GM21528 (cell line): ENCODE measurements at regions not wholly inside any gene's neighbourhood (a gene's known extent, or its start where the extent isn't known, plus 50 kb on each side); places are given as distances from the start of the nearest gene placed in this dataset.
A peak's percentile ranks its signal among the peaks of the same experiment; 100 is the strongest.

ENCODE experiments used
- ATAC-seq: cut with Tn5 transposase; IDR thresholded peaks from one replicate; pipeline ENCODE4 v1.9.1; 2021; ENCODE audit warnings: mild to moderate bottlenecking, moderate library complexity; ENCODE audit not compliant: unreplicated experiment, low FRiP score

DNA sequence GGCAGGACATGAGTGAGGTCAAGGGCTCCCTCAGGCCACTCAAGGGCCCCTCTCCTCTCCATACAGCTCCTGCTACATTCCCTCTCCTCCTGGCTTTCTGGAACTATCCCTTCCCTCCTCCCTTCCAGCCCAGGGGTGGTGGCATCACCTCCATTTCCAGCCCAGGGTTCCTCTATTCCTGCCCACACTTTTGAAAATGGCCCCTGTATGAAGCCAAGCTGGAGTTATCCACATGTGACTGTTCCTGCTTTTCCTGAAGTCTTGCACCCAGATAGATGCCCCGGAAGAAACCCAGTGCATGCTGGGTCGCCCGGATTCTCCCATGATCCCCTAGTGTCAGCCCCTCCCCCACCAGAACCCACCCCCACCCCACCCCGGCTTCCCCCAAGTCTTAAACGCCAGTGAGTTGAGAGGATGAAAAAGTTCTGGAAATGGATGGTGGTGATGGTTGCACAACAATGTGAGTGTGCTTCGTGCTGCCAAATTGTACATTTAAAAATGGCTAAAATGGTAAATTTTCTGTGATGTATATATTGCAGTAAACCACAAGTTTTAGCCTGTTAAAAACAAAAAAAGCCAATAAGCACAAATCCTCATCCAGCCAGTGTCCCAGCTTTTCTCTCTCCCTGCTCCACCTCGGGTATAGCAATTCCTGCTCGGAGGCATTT lies 136.9 kb downstream of the SCARB1 start:
- no peak for ATAC-seq

DNA sequence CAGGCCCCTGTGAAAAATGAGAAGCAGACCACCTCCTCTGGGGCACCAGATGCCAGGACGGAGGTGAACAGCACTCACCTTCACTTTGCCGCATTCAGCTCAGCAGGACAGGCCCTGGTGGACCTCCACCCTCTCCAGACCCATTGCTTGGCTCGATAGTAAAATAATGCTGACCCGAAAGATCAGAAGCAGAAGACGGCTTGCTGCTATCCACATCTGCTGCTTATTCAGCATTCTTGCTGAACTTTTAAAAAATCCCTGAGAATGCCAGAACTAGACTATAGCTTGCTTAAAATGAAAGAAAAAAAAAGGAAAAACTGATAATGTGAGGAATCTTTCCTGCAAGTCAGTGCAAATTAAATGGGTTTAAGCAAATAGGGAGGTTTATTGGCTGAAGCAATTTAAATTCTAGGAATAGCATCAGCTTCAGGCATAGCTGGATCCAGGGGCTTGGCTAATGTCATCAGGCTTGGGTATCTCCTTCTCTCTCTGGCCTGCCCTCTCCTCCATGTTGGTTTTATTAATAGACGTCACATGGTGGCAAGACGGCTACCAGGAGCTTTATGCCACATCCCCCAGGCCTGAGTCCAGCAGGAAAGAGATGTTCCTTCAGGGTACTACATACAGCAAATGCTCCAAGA lies 137.9 kb downstream of the SCARB1 start:
- ATAC-seq, result no peak

DNA sequence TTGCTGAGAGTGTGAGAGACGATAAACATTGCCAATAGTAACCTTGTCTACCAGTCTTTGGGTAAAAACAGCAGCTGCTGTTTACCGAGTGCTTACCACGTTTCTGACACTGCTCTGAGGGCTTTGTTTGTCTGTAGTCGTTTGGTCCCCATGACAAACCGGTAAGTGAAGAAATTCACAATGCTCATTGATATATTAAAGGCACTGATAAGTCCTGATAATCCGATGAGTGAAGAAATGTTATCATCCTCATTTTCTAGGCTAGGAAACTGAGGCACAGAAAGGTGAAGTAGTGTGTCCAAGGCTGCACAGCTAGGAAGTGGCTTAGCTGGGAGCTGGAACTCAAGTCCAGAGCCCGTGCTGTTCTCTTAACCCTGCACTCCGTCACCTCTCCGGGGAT lies 138.6 kb downstream of the SCARB1 start:
- ATAC-seq, result no peak

DNA sequence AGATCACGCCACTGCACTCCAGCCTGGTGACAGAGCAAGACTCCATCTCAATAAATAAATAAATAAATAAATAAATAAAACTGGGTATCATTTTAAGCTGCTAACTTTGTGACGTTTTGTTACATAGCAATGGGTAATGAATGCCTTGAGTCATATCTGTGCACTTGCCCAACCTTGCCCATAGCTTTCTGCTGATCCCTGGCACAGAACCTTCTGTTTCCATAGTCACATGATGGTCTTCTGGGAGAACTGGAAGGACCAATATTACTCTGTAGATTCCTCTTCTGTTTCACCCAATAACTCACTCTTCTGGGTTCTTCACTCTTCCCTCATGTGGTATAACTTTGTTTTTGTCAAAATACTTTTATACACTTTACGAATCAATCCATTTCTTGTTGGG lies 140.8 kb downstream of the SCARB1 start:
- ATAC-seq, result no peak

DNA sequence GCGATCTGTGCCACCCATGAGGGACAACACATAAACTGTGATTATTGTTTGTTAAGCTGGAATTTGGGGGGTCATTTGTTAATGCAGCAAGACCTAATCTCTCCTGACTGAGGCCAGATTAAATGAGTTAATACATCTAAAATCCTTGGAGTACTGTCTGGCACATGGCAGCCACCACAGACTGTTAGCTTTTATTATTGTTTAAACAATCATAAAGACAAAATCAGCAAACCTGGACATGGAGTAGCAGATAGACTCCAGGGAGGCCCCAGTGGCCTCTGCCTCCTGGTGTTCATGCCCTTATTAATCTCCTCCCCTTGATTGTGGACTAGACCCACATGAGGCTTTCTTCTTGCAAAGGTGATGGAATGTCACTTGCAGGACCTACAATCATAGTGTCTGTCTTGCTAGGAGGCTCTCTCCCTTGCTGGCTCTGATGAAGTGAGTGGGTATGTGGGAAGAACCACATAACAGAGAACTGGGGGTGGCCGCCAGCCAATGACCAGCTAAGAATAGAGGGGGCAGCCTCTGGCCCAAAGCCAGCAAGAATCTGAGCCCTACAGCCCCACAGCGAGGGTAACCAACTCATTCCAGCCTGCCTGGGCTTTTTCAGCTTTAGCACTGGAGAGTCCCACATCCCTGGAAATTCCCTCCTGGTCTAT lies 142.0 kb downstream of the SCARB1 start:
- no peak for ATAC-seq

DNA sequence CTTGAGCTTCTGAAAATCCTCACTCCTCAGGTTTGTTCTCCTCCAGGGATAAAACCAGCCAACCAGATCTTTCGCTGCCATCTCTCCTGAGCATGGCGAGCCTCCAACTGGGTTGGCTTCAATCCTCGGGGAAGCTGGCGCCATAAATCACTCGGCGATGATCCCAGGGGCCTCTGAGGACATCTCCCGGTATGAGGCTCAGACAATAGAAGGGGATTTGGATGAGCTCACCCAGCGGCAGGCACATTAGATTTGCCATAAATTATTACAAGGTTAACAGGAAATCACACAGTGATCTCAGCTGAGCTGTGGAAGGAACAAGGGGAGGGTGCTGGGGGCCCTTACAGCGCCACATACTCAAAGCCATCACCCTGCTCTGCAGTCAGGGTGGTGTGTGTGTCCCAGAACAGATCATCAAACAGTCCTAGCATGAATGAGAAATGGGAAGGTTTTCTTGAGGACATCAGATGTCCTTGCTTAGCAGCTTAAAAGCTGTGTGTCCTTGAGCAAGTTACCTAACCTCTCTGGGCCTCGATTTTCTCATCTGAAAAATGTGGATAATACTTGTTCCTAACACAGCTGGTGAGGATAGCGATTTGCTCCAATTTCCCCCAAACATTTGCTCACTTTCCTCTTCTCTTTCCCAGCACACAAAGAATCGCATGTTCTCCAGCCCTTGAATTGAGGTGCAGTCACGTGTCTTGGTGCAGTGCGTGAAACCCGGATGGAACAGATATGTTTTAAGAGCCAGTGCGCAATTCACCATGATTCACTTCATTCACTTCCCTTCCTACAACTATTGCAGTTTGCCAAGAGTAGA lies 142.8 kb downstream of the SCARB1 start:
- ATAC-seq, result no peak

DNA sequence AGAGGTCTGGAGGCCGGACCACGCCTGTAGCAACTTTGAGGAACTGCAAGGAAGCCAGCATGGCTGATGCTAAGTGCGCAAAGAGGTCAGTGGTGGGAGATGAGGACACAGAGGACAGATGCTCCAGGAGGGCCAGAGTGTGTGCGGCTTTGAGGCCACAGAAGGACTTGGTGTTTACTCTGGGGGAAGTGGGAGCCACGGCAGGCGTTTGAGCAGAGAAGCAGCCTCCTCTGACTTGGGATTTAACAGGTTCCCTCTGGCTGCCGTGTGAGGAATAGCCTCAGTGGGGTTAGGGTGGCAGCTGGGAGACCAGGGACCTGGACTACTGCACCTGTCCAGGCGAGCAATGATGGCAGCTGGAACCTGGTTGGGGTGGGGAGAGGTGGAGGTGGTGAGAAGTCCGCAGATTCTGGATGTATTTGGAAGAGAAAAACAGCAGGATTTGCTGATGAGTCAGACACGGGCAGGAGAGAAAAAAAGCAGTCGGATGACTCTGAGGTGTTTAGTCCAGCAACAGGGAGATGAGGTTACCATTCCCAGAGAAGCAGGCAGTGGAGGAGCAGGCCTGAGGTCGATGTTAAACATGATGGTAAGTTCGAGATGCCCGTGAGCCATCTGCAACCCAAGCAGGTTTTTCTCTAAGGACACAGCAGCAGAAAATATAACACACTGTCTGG lies 143.5 kb downstream of the SCARB1 start:
- no peak for ATAC-seq

DNA sequence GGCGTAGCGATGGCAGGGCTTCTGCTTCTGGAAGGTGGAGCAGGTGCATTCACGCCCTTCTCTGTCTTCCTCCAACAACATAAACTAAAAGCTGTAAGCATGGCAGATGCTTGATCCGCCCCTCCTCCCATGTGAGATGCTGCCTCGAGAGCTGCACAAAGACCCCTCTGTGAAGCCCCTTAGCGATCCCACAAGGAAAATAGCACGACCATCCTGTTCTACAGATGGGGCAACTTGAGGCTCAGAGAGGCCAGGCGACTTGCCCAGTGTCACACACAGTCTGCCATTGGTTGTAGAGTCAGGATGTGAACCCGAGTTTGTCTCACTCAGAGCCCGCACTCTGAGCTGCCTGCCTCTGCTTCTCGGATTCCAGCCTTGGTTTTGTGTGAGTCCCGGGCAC lies 144.4 kb downstream of the SCARB1 start:
- ATAC-seq, result no peak

DNA sequence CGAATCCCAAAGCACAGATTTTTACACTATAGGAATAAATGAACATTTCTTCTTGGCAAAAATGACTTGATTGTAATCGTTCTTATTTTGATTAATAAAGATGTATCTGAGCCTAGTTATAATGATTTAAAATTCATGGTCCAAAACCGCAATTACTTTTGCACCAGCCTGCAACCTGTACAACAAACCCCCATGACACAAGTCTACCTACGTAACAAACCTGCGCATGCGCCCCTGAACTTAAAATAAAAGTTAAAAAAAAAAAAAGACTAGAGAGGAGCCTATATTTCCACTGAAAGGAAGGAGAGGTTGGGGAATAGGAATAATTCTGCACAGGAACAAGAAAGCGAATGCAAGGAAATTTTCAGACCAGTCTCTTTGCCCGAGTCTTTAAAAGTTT lies 145.2 kb downstream of the SCARB1 start:
- ATAC-seq, result no peak

DNA sequence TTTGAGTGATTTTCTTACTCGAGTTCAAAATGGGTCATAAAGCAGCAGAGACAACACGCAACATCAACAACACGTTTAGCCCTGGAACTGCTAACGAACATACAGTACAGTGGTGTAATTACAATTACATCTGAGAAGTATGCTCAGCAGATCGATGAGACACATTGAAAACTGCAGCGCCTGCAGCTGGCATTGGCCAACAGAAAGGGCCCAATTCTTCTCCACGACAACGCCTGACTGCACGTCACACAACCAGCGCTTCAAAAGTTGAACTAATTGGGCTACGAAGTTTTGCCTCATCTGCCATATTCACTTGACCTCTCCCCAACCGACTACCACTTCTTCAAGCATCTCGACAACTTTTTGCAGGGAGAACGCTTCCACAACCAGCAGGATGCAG lies 145.6 kb downstream of the SCARB1 start:
- ATAC-seq, result no peak

DNA sequence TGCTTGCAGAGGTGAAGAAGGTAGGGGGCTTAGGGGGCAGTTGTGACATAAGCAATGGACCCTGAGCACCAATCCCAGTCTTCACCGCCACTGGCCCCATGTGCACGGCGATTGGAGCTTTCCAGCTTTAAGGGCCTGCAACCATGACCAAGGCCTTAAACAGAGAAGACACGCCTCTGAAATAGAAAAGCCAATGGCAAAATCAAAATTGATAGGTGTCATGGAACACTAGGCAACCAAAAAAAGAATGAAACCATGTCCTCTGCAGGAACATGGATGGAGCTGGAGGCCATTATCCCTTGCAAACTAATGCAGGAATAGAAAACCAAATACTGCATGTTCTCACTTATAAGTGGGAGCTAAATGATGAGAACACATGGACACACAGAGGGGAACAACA lies 146.3 kb downstream of the SCARB1 start:
- no peak for ATAC-seq

DNA sequence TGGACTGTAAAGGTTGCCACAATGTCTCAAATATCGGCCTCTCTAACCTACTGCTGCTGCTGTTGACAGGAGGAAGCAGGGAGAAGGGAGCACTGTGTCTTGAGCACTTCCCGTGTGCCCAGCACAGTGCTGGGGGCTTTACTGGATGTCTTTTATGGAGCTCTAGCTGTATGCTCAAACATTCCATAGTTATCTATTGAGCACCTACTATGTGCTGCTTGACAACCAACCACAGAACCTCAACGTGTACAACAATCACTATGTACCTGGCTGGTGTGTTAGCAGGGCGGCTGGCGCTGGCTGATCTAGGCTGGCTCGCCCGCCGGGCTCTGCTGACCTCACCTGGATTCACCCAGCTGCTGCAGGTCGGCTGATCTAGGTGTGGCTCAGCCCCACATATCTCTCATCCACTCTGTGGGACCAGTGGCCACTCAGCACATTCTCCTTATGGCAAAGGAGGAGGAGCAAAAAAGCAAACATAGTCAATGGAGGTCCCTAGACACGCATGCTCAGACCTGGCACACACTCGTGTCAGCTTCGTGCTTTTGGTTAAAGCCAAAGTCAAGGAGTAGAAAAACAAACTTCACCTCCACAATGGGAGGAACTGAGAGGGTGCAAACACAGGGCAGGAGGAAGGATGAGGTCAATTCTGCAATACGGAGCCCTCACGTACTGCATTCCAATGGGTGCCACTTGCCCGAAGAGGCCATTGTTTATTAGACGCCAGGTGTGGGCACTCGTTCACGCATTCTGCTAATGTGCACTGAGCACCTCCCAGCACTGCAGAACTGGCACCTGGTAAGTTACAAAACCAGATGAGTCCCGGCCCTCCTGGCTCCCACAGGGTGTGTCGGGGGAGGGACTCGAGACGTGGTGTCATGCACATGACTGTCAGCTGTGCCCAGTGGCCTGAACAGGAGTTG lies 147.2 kb downstream of the SCARB1 start:
- ATAC-seq, result no peak

DNA sequence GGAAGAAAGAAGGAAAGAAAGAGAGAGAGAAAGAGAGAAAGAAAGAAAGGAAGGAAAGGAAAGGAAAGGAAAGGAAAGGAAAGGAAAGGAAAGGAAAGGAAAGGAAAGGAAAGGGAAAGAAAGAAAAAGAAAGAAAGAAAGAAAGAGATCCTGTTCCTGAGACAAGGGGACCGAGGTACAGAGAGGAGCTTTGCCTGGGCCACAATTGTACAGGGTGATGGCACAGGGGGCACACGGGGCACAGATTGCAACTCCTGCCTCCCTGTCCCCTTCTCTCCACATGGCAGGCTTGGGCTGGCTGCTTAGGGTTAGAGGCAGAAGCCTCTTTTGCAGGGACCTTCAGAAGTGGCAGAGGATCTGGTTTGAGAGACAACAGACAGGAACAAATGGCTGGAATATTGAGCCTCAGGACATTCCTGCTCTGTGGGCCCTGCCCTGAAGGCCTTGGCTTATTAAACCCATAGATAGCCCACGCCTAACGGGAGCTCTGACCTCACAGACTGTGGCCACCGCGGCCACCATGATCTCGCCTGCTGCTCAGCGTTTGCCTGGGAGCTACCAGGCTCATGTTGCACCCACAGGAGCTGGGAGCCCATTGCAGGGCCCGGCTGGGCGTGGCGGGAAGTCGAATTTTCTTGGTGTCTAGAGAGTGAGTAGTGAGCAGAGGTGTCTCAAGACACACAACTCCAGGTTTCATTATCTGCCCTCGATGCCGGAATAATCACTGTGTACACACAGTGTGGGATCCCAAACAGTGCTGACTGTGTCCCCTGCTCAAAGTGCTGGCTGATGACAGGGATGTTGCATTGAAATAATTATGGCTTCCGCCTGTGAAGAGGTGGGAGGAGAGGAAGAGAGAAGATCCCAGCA lies 147.9 kb upstream of the NCOR2 start:
- ATAC-seq, result no peak

DNA sequence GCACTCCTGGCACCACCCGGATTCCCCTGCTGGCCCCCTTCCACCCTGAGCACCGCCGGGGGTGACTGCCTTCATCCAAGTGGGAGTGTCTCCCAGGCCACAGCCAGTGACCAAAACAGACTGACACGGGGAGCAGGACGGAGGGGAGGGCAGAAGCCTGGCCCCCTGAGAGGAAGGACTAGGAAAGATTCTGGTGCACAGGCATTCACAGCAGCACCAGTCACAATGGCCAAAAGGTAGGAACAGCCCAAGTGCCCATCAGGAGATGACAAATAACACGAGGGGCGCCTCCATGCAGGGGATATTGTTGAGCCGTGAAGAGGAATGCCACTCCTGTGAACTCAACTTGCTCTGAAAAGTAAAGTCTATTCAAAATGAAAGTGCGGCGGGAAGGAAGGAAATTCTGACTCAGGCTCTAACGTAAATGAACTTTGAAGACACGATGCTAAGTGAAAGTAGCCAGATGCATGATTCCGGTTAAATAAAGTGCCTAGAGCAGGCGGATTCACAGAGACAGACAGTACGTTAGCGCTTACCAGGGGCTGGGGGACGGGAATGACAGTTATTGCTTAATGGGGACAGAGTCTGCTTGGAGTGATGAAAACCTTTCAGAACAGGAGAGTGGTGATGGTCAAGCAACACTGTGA lies 146.1 kb upstream of the NCOR2 start:
- ATAC-seq, result peak; percentile 84

DNA sequence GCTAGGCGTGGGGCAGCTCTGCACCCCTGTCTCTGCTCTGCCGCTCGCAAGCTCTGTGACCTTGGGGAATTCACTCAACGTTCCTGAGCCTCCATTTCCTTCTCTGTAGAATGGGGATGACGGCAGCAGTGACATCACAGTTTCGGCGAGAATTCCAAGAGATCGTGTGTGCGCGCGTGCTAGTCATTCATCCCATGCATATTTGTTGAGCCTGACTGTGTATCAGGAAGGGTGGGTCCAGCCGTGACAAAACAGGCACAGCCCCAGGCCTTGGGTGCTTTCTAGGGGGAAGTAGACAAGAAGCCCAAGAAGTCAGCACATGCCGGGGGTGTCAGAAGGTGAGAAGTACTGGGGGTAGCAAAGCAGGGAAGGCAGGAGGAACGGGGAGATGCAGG lies 145.6 kb upstream of the NCOR2 start:
- peak; percentile 29 for ATAC-seq

DNA sequence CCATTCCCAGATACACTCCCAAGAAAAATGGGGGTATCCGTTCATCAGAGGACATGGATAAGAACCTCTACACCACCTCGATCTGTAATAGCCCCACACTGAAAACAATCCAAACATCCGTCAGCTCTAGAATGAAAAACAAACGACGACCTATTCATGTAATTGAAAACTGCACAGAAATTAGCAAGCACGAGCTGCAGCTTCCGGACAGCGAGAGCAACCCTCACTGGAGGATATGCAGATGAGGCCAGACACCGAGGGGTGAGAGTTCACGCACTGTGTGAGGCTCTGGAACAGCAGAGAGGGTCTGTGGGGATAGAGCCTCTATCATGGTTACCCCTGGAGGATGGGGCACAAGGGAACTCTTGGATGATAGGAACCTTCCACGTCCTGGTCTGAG lies 143.9 kb upstream of the NCOR2 start:
- no peak for ATAC-seq

DNA sequence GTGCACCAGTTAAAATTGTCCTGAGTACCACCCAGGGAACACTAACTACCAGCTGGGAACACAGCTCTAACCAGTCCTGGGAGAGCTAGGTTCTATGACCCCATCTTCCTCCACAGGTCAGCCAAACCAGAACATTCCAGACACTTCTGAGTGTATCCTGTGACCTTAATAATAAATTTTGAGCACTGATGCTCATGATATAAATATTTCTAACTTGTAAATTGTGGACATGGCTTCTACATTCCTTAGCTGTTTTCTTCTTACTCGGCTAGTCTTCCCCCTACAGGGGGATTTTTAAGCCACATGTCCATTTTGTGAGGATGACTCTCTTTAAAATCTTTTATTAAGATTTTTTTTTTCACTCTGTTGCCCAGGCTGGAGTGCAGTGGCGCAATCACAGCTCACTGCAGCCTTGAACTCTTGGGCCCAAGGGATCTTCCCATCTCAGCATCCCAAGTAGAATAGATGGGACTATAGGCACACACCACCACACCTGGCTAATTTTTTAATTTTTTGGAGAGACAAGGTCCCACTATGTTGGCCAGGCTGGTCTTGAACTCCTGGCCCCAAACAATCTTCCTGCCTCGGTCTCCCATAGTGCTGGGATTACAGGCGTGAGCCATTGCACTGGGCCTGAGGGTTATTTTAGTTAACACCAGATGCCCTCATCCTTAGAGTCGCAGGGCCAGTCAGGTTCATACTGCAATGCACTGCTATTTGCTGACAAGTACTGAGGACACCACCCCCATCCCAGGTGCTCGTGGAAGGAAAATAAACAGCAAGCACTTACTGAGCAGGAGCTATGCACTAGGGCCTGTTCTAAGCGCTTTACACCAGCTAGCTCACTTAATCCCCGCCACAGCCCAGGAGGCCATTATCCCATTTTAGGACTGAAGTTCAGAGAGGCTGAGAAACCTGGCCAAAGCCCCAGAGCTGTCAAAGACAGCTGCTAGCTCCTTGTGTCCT lies 142.6 kb upstream of the NCOR2 start:
- ATAC-seq, result no peak
